NCI-H187 treated with DMSO at 0.1 percent for 48 hours (cell line): ENCODE measurements at regions not wholly inside any gene's neighbourhood (a gene's known extent, or its start where the extent isn't known, plus 50 kb on each side); places are given as distances from the start of the nearest gene placed in this dataset.

ENCODE experiments used
- DNase-seq: peaks from one replicate; lab custom pipeline; 2025; lab: John Stamatoyannopoulos, UW

- DNase-seq = no peak
These were observed 260.0 kb downstream of the DHX35 start for GRCh38 chr20:39222101-39222500.

GRCh38 chr20:39216195-39216594 is 254.1 kb downstream of the DHX35 start:
- DNase-seq = no peak

GRCh38 chr20:39214828-39215227 is 252.7 kb downstream of the DHX35 start:
- DNase-seq = no peak

GRCh38 chr20:39213476-39214145 is 251.5 kb downstream of the DHX35 start:
- DNase-seq = no peak

GRCh38 chr20:39211060-39211748 is 249.1 kb downstream of the DHX35 start:
- no peak for DNase-seq

GRCh38 chr20:39210341-39211036 is 248.3 kb downstream of the DHX35 start:
- DNase-seq = no peak

- DNase-seq = no peak
These were observed 244.9 kb downstream of the DHX35 start for GRCh38 chr20:39206899-39207564.

GRCh38 chr20:39195582-39196021 is 233.5 kb downstream of the DHX35 start:
- DNase-seq = no peak

GRCh38 chr20:39190666-39191570 is 228.8 kb downstream of the DHX35 start:
- DNase-seq = no peak

- no peak for DNase-seq
These were observed 226.2 kb downstream of the DHX35 start for GRCh38 chr20:39188266-39188765.

GRCh38 chr20:39181490-39181889 is 219.3 kb downstream of the DHX35 start:
- no peak for DNase-seq

GRCh38 chr20:39176457-39176856 is 214.3 kb downstream of the DHX35 start:
- no peak for DNase-seq

GRCh38 chr20:39170896-39171463 is 208.8 kb downstream of the DHX35 start:
- no peak for DNase-seq

GRCh38 chr20:39165099-39165498 is 203.0 kb downstream of the DHX35 start:
- no peak for DNase-seq

- no peak for DNase-seq
These were observed 202.5 kb downstream of the DHX35 start for GRCh38 chr20:39164642-39165041.

- no peak for DNase-seq
These were observed 201.8 kb downstream of the DHX35 start for GRCh38 chr20:39163993-39164392.

GRCh38 chr20:39161900-39162299 is 199.8 kb downstream of the DHX35 start:
- no peak for DNase-seq

- no peak for DNase-seq
These were observed 193.8 kb downstream of the DHX35 start for GRCh38 chr20:39155971-39156370.

- no peak for DNase-seq
These were observed 190.6 kb downstream of the DHX35 start for GRCh38 chr20:39152742-39153141.

- DNase-seq = no peak
These were observed 190.0 kb downstream of the DHX35 start for GRCh38 chr20:39152126-39152525.

GRCh38 chr20:39150501-39150900 is 188.4 kb downstream of the DHX35 start:
- DNase-seq = no peak
